ENCODE measurements at regions not wholly inside any gene's neighbourhood (a gene's known extent, or its start where the extent isn't known, plus 50 kb on each side); places are given as distances from the start of the nearest gene placed in this dataset.

GRCh38 chr2:128554151-128554769, 235.6 kb upstream of the HS6ST1 start:
- DNase-seq (ENCODE audit: low read depth), result no peak

DNA sequence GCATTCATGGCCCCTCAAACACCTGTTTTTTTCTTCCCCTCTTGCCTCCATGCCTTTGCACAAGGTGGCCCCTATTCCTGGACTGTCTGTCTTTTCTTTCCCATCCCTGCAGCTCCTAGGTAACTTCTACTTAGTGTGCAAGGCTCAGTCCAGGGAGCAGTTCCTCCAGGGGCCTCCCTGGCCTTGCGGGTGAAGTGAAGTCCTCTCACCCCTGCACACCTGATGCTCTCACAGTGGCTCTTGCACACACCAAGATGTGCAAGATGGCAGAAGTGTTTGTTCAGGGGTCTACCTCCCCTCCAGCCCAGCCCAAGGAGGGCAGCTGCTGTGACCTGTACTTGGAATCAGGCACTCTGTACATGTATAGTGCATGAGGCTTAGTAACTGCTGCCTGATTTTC, 236.8 kb upstream of the HS6ST1 start:
- DNase-seq (ENCODE audit: low read depth), result no peak

DNA sequence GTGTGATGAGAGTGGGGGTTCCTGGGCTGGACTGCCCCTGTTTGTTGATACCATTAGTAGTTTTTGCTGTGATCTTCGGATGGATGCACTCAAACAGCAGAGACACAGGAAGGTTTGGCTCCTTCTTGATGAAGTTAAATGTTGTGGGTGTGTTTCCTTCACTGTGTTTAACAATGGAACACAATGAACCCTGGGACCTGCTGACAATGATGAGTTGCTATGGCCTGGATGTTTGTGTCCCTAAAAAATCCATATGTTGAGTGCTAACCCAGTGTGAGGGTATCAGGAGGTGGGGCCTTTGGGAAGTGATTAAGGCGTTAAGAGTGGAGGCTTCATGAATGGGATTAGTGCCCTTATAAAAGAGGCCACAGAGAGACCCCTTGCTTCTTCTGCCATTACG, 237.4 kb upstream of the HS6ST1 start:
- no peak for DNase-seq (ENCODE audit: low read depth)

GRCh38 chr2:128556633-128557032, 238.0 kb upstream of the HS6ST1 start:
- no peak for DNase-seq (ENCODE audit: low read depth)

- DNase-seq (ENCODE audit: low read depth), result no peak
Measured at GRCh38 chr2:128557069-128557468, 238.4 kb upstream of the HS6ST1 start.

DNA sequence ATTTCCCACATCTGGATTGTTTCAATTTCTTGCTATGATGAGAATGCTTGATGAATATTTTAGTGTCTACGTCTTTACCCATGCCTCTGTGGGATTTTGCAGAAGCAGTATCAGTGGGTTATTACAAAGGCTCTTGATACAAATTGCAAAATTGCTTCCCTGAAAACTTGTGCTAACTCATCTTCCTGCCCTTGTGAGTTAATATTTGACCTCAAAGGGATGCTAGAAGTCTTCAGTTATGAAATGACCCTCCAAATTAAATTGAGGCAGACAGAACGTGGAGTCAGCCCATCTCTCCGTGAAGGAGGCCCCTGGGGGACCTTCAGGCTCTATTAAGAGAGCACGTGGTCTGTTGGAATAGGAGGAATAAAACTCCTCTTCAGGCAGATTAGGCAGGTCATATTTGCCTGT, 239.2 kb upstream of the HS6ST1 start:
- peak; percentile 54 for DNase-seq (ENCODE audit: low read depth)

- no peak for DNase-seq (ENCODE audit: low read depth)
Measured at GRCh38 chr2:128558441-128558840, 239.8 kb upstream of the HS6ST1 start.

DNA sequence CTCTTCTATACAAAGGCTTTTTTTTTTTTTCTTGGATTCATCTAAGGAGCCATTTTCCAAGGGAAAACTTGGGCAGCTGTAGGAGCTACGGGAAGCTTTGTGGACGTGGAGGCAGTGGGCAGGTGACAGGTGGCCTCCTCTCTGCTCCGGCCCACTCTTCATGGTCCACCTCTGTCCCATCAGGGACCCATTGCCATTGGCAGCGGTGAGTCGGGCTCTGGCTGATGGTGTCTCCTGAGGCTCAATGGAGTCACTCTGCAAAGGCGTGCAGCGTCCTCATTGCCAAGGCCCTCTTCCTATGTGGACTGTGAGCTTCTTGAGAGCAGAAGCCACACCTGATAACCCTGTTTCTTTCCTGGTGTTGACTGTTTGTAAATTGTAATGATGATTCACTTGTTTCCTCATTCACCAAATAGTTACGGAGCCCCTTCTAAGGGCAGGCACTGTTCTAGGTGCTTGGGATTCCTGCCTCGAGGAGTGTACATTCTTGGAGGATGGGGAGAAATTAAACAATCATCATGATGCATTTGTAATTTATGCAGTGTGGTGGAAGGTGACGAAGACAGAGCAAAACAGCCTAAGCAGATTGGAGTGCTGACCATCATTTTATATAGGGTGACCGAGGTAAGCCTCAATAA, 240.3 kb upstream of the HS6ST1 start:
- DNase-seq (ENCODE audit: low read depth), result no peak

GRCh38 chr2:128559533-128560515, 241.2 kb upstream of the HS6ST1 start:
- DNase-seq (ENCODE audit: low read depth), result no peak

DNA sequence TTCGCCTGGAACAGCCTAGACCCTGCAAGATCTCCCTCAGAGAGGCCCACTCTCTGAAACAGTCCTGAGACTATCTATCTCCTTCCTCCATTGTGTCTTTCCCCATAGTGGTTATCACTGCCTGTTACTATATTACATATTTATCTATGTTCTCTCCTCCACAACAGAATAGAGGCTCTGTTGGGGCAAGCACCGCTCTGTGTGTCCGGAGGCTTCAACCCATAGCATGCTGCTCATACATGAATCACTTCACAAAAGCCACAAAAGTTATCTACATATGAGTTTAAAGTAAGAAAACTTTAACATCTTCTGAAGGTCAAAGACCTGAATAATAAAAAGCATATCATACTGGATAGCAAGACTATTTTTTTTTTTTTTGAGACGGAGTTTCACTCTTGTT, 242.1 kb upstream of the HS6ST1 start:
- no peak for DNase-seq (ENCODE audit: low read depth)

DNA sequence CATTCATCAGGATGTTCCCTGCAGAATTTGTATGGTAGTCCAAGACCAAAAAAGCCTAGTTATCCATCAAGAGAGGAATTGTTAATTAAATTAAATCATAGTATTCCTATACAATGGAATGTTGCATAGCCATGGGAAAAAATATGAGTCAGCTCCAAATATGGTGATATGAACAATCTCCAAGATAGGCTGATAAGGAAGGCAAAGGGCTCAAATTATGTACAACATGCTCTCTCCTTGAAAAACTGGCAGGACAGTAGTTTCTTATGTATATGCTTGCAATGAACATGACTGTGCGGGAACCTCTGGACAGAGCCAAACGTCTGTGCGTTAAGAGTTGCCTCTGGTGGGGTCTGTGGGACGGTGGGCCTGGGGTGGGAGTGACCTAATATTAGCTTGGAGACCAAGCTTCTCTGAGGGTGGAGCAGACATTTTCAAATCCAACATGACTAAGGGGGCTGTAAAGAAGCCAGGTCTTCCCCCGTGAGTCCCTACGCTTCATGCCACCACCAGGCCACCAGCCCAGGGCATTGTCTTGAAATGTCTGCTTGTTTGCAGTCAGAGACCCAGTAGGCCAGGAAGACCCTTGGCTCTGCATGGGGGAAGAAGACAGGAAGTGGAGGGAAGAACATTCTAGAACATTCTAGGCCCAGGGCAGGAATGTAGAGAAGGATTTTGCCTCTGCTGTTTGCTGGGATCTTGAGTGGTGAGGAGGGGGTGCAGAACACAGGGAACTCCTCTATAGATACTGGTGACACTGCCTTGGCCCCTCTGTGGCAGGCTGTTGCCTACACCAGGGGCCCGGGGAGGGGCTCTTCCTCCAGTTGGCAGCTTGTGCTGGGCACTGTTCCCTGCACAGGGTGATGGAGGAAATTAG, 244.0 kb upstream of the HS6ST1 start:
- no peak for DNase-seq (ENCODE audit: low read depth)

GRCh38 chr2:128563348-128563687, 244.7 kb upstream of the HS6ST1 start:
- DNase-seq (ENCODE audit: low read depth), result peak; percentile 86

GRCh38 chr2:128564131-128564530, 245.5 kb upstream of the HS6ST1 start:
- DNase-seq (ENCODE audit: low read depth), result no peak

DNA sequence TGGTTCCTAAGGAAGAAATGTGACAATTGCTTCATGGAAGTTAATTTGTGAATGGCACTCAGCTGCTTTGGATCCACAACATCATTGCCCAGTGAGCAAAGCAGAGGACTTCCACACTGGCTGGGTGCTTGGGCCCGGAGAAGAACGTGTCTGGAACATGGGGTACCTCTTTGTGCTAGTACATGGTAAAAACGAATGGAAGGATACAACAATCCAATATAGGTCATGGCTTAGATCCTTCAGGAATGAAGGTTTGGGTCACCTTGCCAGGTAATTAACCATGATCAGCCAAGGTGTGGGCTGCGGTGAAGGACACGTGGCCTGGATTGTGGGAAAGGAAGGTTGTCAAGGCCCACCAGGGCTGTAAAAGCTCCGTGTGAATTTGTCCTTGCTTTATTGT, 245.9 kb upstream of the HS6ST1 start:
- no peak for DNase-seq (ENCODE audit: low read depth)

- DNase-seq (ENCODE audit: low read depth), result no peak
Measured at GRCh38 chr2:128565441-128565840, 246.8 kb upstream of the HS6ST1 start.

DNA sequence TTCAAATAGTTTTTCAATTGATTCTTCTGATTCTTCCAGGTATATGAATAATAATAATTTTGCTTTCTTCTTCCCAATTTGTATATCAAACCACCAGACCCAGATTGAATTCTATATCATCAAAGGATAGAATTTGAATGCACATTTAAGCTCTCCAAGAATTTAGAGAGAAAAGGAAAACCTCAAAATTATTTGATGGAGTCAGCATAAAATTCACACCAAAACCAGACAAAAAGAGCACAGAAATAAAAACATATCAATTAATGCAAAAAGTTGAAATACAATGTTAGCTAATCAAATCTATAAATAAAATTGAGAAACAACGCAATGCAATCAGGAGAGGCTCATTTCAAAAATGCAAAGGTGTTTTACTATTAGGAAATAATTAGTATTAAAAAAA, 248.0 kb upstream of the HS6ST1 start:
- no peak for DNase-seq (ENCODE audit: low read depth)

GRCh38 chr2:128568106-128568505, 249.4 kb upstream of the HS6ST1 start:
- no peak for DNase-seq (ENCODE audit: low read depth)

- no peak for DNase-seq (ENCODE audit: low read depth)
Measured at GRCh38 chr2:128573116-128573515, 254.4 kb upstream of the HS6ST1 start.

- DNase-seq (ENCODE audit: low read depth), result no peak
Measured at GRCh38 chr2:128573531-128573930, 254.9 kb upstream of the HS6ST1 start.

GRCh38 chr2:128577141-128577930, 258.7 kb upstream of the HS6ST1 start:
- no peak for DNase-seq (ENCODE audit: low read depth)
